ENCODE measurements at regions not wholly inside any gene's neighbourhood (a gene's known extent, or its start where the extent isn't known, plus 50 kb on each side); places are given as distances from the start of the nearest gene placed in this dataset.

DNA sequence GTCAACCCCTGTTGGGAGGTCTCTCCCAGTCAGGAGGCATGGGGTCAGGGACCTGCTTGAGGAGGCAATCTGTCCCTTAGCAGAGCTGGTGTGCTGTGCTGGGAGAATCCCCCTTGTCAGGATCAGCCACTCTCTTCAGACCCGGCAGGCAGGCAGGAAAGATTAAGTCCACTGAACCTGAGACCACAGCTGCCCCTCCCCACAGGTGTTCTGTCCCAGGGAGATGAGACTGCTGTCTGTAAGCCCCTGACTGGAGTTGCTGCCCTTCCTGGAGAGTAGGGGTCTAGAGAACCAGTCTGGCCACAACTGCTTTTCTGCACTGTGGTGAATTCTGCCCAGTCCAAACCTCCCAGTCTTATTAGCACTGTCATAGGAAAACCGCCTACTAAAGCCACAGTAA is 677.8 kb upstream of the POU3F2 start:
- Histone ChIP-seq H3K27me3 (no peaks in the 10 kb centered on the region), H3K9me3 (no peaks in the 10 kb centered on the region), H3K27ac (no peak overlapping the region), H3K4me1 (no peaks in the 10 kb centered on the region), H3K4me3 (no peak overlapping the region), H3K36me3 (no peaks in the 10 kb centered on the region)
- 100% methylated on average over 1 of the region's 2 CpGs for WGBS
- TF ChIP-seq CTCF (IDR thresholded peaks at IDR 0.05) (no peak), EP300 (IDR thresholded peaks at IDR 0.05) (no peak), POLR2AphosphoS5 (IDR thresholded peaks at IDR 0.05) (no peak), POLR2A (IDR thresholded peaks at IDR 0.05) (no peak)
- no peak for DNase-seq (ENCODE audit: low spot score in 2 of 2)

- Histone ChIP-seq H3K9me3 (peaks cover 7% of the 10 kb centered on the region), H3K4me1 (no peaks in the 10 kb centered on the region), H3K4me3 (no peak overlapping the region), H3K27ac (no peak overlapping the region), H3K36me3 (no peaks in the 10 kb centered on the region), H3K27me3 (no peaks in the 10 kb centered on the region)
- no peak for DNase-seq (ENCODE audit: low spot score in 2 of 2)
- TF ChIP-seq POLR2A (IDR thresholded peaks at IDR 0.05) = no peak
- WGBS = 93% methylated on average over 8 of the region's 8 CpGs
Measured at GRCh38 chr6:98179606-98180005, 654.8 kb upstream of the POU3F2 start.

- H3K9me3 ChIP-seq = no peaks in the 10 kb centered on the region
- WGBS = 80% methylated on average over 3 of the region's 3 CpGs
- no peak for DNase-seq (ENCODE audit: low spot score in 2 of 2)
- no peak overlapping the region for H3K27ac ChIP-seq
- TF ChIP-seq POLR2AphosphoS5 (IDR thresholded peaks at IDR 0.05) (no peak), POLR2A (IDR thresholded peaks at IDR 0.05) (no peak), CTCF (IDR thresholded peaks at IDR 0.05) (no peak), EP300 (IDR thresholded peaks at IDR 0.05) (no peak)
- H3K27me3 ChIP-seq = no peaks in the 10 kb centered on the region
- no peaks in the 10 kb centered on the region for H3K4me1 ChIP-seq
- no peak overlapping the region for H3K4me3 ChIP-seq
- H3K36me3 ChIP-seq = no peaks in the 10 kb centered on the region
Measured at GRCh38 chr6:98200084-98200483, 634.3 kb upstream of the POU3F2 start.

DNA sequence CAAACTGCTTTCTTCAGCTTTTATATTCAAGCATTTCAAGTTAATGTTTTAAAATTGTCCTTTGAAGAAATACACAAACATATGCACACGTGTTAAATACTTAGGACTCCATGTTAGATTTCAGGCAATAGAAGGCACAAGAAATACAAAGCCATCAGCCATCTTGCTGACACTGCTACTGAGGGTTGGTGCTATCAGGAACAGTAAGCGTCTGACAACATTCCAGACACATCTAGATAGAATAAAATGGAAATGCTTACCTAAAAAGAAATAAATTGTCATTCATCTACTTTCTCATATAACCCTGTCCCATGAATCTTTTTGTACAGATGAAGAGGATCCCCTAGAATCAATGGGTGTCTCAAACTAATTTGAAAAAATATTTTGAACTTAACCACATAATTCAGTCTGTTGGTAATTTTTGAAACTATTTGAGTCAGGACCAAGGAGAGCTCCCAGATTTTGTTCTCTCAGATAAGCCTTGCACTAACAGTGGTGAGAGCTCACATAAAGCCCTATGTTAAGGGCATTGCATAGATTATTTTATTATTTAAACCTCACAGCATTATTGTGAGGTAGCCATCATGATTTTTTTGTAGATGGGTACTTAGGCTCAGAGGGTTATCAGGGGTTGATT is 631.1 kb upstream of the POU3F2 start:
- no peak overlapping the region for H3K4me3 ChIP-seq
- no peaks in the 10 kb centered on the region for H3K27me3 ChIP-seq
- no peaks in the 10 kb centered on the region for H3K36me3 ChIP-seq
- H3K4me1 ChIP-seq = no peaks in the 10 kb centered on the region
- WGBS = 52% methylated on average over 2 of the region's 2 CpGs
- DNase-seq (ENCODE audit: low spot score in 2 of 2) = no peak
- no peak overlapping the region for H3K27ac ChIP-seq
- H3K9me3 ChIP-seq = no peaks in the 10 kb centered on the region
- TF ChIP-seq CTCF (IDR thresholded peaks at IDR 0.05) = no peak
- TF ChIP-seq POLR2A (IDR thresholded peaks at IDR 0.05) = no peak
- TF ChIP-seq EP300 (IDR thresholded peaks at IDR 0.05) = no peak
- no peak for TF ChIP-seq POLR2AphosphoS5 (IDR thresholded peaks at IDR 0.05)

- Histone ChIP-seq H3K27ac (no peak overlapping the region), H3K4me1 (no peaks in the 10 kb centered on the region), H3K36me3 (no peaks in the 10 kb centered on the region), H3K4me3 (no peak overlapping the region), H3K9me3 (no peaks in the 10 kb centered on the region), H3K27me3 (no peaks in the 10 kb centered on the region)
- TF ChIP-seq CTCF (IDR thresholded peaks at IDR 0.05) = no peak
- TF ChIP-seq EP300 (IDR thresholded peaks at IDR 0.05) = no peak
- no peak for TF ChIP-seq POLR2A (IDR thresholded peaks at IDR 0.05)
- no peak for TF ChIP-seq POLR2AphosphoS5 (IDR thresholded peaks at IDR 0.05)
- DNase-seq (ENCODE audit: low spot score in 2 of 2) = no peak
- 81% methylated on average over 2 of the region's 2 CpGs for WGBS
Measured at GRCh38 chr6:98212468-98212867, 621.9 kb upstream of the POU3F2 start.

DNA sequence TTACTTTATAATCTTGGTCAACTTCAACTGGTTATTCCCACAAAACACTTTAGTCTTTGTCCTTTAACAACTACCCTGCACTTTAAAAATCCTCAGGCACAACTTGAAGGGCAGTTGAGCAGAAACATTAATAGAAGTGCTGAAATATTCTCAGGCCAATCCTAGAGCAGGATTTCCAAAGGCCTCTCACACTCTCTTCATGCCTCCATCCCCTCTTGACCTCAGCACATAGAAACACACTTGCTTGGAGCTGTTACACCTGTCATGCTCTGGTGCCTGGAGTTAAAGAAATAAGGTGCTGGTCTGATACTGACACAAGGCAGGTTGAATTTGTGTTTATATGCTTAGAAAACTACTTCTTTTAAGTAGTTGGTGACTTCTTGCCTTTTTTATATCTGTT is 618.8 kb upstream of the POU3F2 start:
- Histone ChIP-seq H3K27ac (no peak overlapping the region), H3K4me3 (no peak overlapping the region), H3K4me1 (no peaks in the 10 kb centered on the region), H3K36me3 (no peaks in the 10 kb centered on the region), H3K9me3 (no peaks in the 10 kb centered on the region), H3K27me3 (no peaks in the 10 kb centered on the region)
- TF ChIP-seq POLR2A (IDR thresholded peaks at IDR 0.05) (no peak), CTCF (IDR thresholded peaks at IDR 0.05) (no peak), POLR2AphosphoS5 (IDR thresholded peaks at IDR 0.05) (no peak), EP300 (IDR thresholded peaks at IDR 0.05) (no peak)
- DNase-seq (ENCODE audit: low spot score in 2 of 2) = no peak
